CD14-positive monocyte (primary cell): ENCODE measurements at regions not wholly inside any gene's neighbourhood (a gene's known extent, or its start where the extent isn't known, plus 50 kb on each side); places are given as distances from the start of the nearest gene placed in this dataset.
A peak's percentile ranks its signal among the peaks of the same experiment; 100 is the strongest.

ENCODE experiments used
- DNase-seq, 3 donors: peaks; one replicate each; pipeline ENCODE4 v3.0.0-alpha.2; 2011 to 2022
- H2AFZ ChIP-seq: 2 replicates; pipeline ENCODE4 v1.6.0; 2012; ENCODE audit warnings: mild to moderate bottlenecking, low read depth, low read length, inconsistent platforms; ENCODE audit not compliant: insufficient read depth, poor library complexity, severe bottlenecking
- H3K27ac ChIP-seq, 2 donors: 1 replicate in 1 of 2; 2 replicates in 1 of 2; pipeline ENCODE4 v1.5.1; 2012 to 2013; ENCODE audit warnings: low read length in 2 of 2, control low read depth in 1 of 2, inconsistent platforms in 1 of 2, low read depth in 1 of 2, mild to moderate bottlenecking in 1 of 2
- H3K27me3 ChIP-seq, 2 donors: one replicate each; pipeline versions ENCODE4 v1.6.0 to v1.6.1; 2011 to 2013; ENCODE audit warnings: low read length in 2 of 2; ENCODE audit not compliant: control insufficient read depth in 2 of 2, insufficient read depth in 2 of 2
- H3K36me3 ChIP-seq, 2 donors: replicated peaks in 1 of 2; 1 replicate in 1 of 2; 2 replicates in 1 of 2; pipeline versions ENCODE4 v1.5.1 to v1.6.1; 2012 to 2013; ENCODE audit warnings: low read length in 2 of 2, control low read depth in 1 of 2, inconsistent platforms in 1 of 2, mild to moderate bottlenecking in 1 of 2; ENCODE audit not compliant: insufficient read depth in 2 of 2, control insufficient read depth in 1 of 2
- H3K4me1 ChIP-seq, 2 donors: 1 replicate in 1 of 2; 2 replicates in 1 of 2; pipeline versions ENCODE4 v1.5.1 to v1.6.1; 2012 to 2013; ENCODE audit warnings: low read length in 2 of 2, control low read depth in 1 of 2, inconsistent platforms in 1 of 2, mild to moderate bottlenecking in 1 of 2, moderate library complexity in 1 of 2; ENCODE audit not compliant: insufficient read depth in 2 of 2, control insufficient read depth in 1 of 2
- H3K4me2 ChIP-seq: replicated peaks from 2 replicates; pipeline ENCODE3; 2012; ENCODE audit warnings: low read length, moderate library complexity, mild to moderate bottlenecking; ENCODE audit not compliant: poor library complexity, severe bottlenecking; ENCODE audit errors: extremely low read depth
- H3K4me3 ChIP-seq, 3 experiments: fragments of 200-600 bp in 1 of 3; sonication (generic) in 1 of 3; replicated peaks in 1 of 3; 1 replicate in 2 of 3; 2 replicates in 1 of 3; pipeline ENCODE4 v1.5.1; 2011 to 2013; ENCODE audit warnings: low read length in 3 of 3, mild to moderate bottlenecking in 3 of 3, control low read depth in 2 of 3, low read depth in 2 of 3, inconsistent platforms in 1 of 3, moderate library complexity in 1 of 3
- H3K79me2 ChIP-seq: 2 replicates; pipeline ENCODE4 v1.6.0; 2012; ENCODE audit warnings: mild to moderate bottlenecking, control low read depth, inconsistent platforms, low read length, moderate library complexity; ENCODE audit not compliant: insufficient read depth
- H3K9ac ChIP-seq: 2 replicates; pipeline ENCODE4 v1.6.0; 2017; ENCODE audit warnings: low read length, mild to moderate bottlenecking; ENCODE audit not compliant: insufficient read depth, poor library complexity, severe bottlenecking
- H3K9me3 ChIP-seq, 2 donors: replicated peaks in 1 of 2; 1 replicate in 1 of 2; 2 replicates in 1 of 2; pipeline versions ENCODE4 v1.5.1 to v1.6.1; 2012 to 2013; ENCODE audit warnings: low read length in 2 of 2, control low read depth in 1 of 2; ENCODE audit not compliant: control insufficient read depth in 1 of 2, insufficient read depth in 1 of 2
- H4K20me1 ChIP-seq: 2 replicates; pipeline ENCODE4 v1.6.0; 2012; ENCODE audit warnings: mild to moderate bottlenecking, low read length, control low read depth, moderate library complexity; ENCODE audit not compliant: insufficient read depth
- H3K27ac Mint-ChIP-seq, 7 donors: one replicate each; pipeline ENCODE4 v1.8.0; 2020; ENCODE audit warnings: mild to moderate bottlenecking in 7 of 7, mixed read lengths in 7 of 7, moderate library complexity in 6 of 7, inconsistent platforms in 2 of 7
- H3K27me3 Mint-ChIP-seq, 3 donors: one replicate each; pipeline ENCODE4 v1.8.0; 2021 to 2022; ENCODE audit warnings: low read depth in 3 of 3, mild to moderate bottlenecking in 3 of 3, mixed read lengths in 3 of 3, moderate library complexity in 3 of 3, inconsistent platforms in 1 of 3
- H3K36me3 Mint-ChIP-seq, 2 donors: one replicate each; pipeline ENCODE4 v1.8.0; 2020; ENCODE audit warnings: mixed read lengths in 2 of 2, inconsistent platforms in 1 of 2, mild to moderate bottlenecking in 1 of 2
- H3K4me1 Mint-ChIP-seq: one replicate; pipeline ENCODE4 v1.8.0; 2020; ENCODE audit warnings: mild to moderate bottlenecking, mixed read lengths
- H3K4me3 Mint-ChIP-seq, 2 donors: one replicate each; pipeline ENCODE4 v1.8.0; 2020; ENCODE audit warnings: mild to moderate bottlenecking in 2 of 2, mixed read lengths in 2 of 2, moderate library complexity in 1 of 2
- H3K9me3 Mint-ChIP-seq, 7 donors: one replicate each; pipeline ENCODE4 v1.8.0; 2020 to 2022; ENCODE audit warnings: mixed read lengths in 7 of 7, mild to moderate bottlenecking in 6 of 7, moderate library complexity in 6 of 7, inconsistent platforms in 2 of 7
- CTCF ChIP-seq: fragments of 200-600 bp; IDR thresholded peaks from one replicate; pipeline ENCODE4 v1.8.0; 2022; ENCODE audit warnings: antibody characterized with exemption, mild to moderate bottlenecking
- WGBS: methylation state at CpG from one replicate; pipeline ENCODE4 v1.1.5; 2013; ENCODE audit warnings: missing lambda C conversion rate; ENCODE audit not compliant: insufficient coverage; 5-methylcytosine and 5-hydroxymethylcytosine counted together
- intact Hi-C, 2 donors: fragments of 100-400 bp; cut with micrococcal nuclease; formaldehyde crosslinking; loops; one replicate each; pipeline versions ENCODE4 v1.15.0 to v1.15.1; 2023

DNA sequence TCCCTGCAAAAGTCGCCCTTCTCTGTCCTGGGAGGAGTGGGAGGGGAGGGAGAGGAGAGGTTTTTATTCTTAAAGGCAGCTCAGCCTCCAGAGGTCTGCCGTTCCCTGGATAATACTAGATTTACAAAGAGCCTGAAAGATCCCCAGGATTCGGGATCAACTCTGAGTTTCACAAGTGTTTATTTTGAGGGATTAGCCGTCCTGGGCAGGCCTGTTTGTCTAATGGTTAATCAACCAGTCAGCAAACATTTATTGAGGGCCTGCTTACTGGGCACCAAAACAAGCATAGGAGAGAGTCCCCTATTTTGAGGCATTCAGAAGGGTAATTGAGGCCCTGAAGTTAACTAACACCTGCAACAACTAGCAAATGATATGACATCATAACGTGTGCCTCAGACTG is 152.6 kb upstream of the SLC1A4 start:
- Histone ChIP-seq H3K27ac (no peak overlapping the region), H2AFZ (no peak overlapping the region), H3K4me2 (no peak overlapping the region), H3K79me2 (no peaks in the 10 kb centered on the region), H3K9ac (no peak overlapping the region), H3K4me3 (no peak overlapping the region), H3K36me3 (no peaks in the 10 kb centered on the region), H4K20me1 (no peaks in the 10 kb centered on the region), H3K4me1 (peaks cover 52 to 66% of the 10 kb centered on the region in 2 donors), H3K27me3 (no peaks in the 10 kb centered on the region), H3K9me3 (no peaks in the 10 kb centered on the region)
- Mint-ChIP-seq H3K4me3 (no peak overlapping the region), H3K27me3 (peaks cover 0 to 6% (median 2%) of the 10 kb centered on the region in 3 donors), H3K27ac (peak overlapping the region in 1 of 7 donors; percentile 12), H3K36me3 (peaks cover 0 to 7% of the 10 kb centered on the region in 2 donors), H3K4me1 (peaks cover 69% of the 10 kb centered on the region), H3K9me3 (peaks cover 0 to 2% (median 0%) of the 10 kb centered on the region in 7 donors)
- WGBS, result 80% methylated on average over 5 of the region's 5 CpGs
- intact Hi-C loops, result no loop called here
- TF ChIP-seq CTCF, result no peak
- DNase-seq, result no peak

DNA sequence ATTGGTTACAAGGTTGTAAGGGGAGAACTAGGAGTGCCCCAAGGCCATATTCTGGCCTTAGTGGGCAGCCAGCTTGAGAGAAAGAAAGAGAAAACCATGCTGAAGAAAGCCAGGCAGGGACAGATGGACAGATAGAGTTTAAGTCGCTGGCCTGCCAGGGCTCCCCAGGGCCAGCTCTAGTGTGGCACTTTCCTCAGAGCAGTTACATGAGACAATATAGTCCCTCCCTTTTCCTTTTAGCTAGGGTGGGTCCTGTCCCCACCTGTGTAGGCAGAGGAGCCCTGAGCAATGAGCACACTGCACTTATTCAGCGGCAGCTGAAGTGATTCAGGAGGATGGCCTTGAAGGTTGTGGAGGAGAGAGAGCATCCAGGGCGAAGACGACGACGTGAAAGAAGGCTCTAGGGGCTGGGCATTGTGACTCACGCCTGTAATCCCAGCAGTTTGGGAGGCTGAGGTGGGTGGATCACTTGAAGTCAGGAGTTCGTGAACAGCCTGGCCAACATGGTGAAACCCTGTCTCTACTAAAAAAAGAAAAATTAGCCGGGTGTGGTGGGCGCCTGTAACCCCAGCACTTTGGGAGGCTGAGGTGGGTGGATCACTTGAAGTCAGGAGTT is 152.0 kb upstream of the SLC1A4 start:
- no peaks in the 10 kb centered on the region for H4K20me1 ChIP-seq
- H3K27ac Mint-ChIP-seq, result peak overlapping the region; percentile 69 to 94 (median 87)

More for the DNA sequence above, 152.0 kb upstream of the SLC1A4 start:
- Histone ChIP-seq H3K4me3 (no peak overlapping the region), H3K9ac (no peak overlapping the region), H3K9me3 (no peaks in the 10 kb centered on the region), H3K36me3 (no peaks in the 10 kb centered on the region), H3K4me1 (peaks cover 53 to 66% of the 10 kb centered on the region in 2 donors), H3K27me3 (no peaks in the 10 kb centered on the region), H3K27ac (peak overlapping the region; percentile 60 to 71), H3K79me2 (no peaks in the 10 kb centered on the region), H2AFZ (peak overlapping the region; percentile 48), H3K4me2 (no peak overlapping the region)
- DNase-seq, result no peak
- peaks cover 0 to 6% (median 2%) of the 10 kb centered on the region in 3 donors for H3K27me3 Mint-ChIP-seq
- peaks cover 0 to 2% (median 0%) of the 10 kb centered on the region in 7 donors for H3K9me3 Mint-ChIP-seq
- H3K36me3 Mint-ChIP-seq, result peaks cover 0 to 7% of the 10 kb centered on the region in 2 donors
- H3K4me1 Mint-ChIP-seq, result peaks cover 69% of the 10 kb centered on the region
- no peak for TF ChIP-seq CTCF
- WGBS, result 94% methylated on average over 5 of the region's 10 CpGs
- H3K4me3 Mint-ChIP-seq, result no peak overlapping the region
- intact Hi-C loops, result no loop called here
